Skin epidermis (tissue), 12 donors: ENCODE measurements at regions not wholly inside any gene's neighbourhood (a gene's known extent, or its start where the extent isn't known, plus 50 kb on each side); places are given as distances from the start of the nearest gene placed in this dataset.

ENCODE experiments used
- H3K27ac ChIP-seq, 21 experiments: fragments of 200-600 bp; sonication (generic) in 11 of 21; one replicate each; pipeline ENCODE4 v1.5.0; 2020; ENCODE audit warnings: mild to moderate bottlenecking in 3 of 21, inconsistent platforms in 2 of 21, moderate library complexity in 2 of 21
- H3K4me3 ChIP-seq, 7 experiments: fragments of 200-600 bp; sonication (generic) in 2 of 7; one replicate each; pipeline ENCODE4 v1.5.0; 2020; ENCODE audit warnings: inconsistent platforms in 2 of 7, mild to moderate bottlenecking in 2 of 7, moderate library complexity in 1 of 7

DNA sequence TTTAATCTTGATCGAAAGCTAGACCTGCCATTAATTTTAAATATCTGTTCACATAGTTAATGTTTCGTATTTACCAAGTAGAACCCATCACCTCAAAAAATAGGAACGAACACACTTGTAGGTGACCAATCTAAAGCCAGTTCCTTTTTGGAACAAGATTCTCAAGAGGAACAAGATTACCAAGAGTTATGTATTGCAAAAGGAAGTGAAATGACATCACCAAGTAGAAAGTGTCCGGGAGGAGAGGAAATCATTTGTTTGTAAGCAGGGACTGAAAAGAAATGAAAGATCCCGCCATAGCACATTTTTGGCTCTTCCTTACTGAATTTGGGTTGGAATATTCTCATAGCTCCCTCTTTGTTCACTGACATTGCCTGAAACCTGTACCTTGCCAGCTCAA is 1200.5 kb downstream of the SORCS1 start:
- no peak overlapping the region for H3K4me3 ChIP-seq
- H3K27ac ChIP-seq: no peak overlapping the region

DNA sequence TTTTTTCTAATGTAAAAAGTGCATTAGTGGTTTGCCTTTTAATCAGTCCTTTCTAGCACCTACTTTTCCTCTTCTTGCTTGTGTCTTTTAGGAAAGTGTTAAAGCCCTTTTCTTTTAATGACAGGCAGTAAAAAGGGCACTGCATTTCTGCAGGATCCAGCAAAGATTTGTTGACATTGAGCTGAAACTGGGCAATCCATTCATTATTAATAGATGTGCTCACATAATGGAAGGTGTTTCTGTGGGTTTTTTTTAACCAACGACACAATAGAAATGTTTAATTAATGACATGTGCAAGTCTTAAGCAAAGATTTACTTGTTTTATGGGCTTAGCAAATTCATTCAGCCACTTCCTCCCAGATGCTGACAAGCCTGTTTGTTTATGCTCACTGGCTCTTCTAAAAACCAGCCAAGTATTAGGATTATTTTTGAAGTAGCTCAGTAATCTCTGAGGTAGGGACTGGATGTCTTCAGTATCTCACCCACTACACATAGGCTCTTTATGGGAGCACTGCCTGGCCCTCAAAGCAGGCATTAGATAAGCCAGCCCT is 1201.1 kb downstream of the SORCS1 start:
- Histone ChIP-seq H3K27ac (no peak overlapping the region), H3K4me3 (no peak overlapping the region)

DNA sequence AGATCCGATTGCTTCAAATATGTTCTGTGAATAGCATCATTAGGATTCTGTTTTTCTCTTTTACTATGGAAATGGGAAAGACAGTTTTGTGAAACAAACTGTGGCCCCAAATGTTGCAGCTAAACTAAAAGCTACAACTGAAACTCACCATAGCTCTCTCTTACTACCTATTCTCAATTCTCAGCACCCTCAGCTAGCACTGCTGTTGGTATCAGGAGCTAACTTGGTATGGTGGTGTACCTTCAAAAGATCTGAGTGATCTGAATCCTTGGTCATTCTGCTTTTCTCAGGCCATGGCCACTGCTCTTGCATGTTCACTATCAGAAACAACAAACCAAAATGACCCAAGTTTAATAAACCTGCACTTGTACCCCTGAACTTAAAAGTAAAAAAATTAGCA is 1208.0 kb downstream of the SORCS1 start:
- no peak overlapping the region for H3K4me3 ChIP-seq
- no peak overlapping the region for H3K27ac ChIP-seq

DNA sequence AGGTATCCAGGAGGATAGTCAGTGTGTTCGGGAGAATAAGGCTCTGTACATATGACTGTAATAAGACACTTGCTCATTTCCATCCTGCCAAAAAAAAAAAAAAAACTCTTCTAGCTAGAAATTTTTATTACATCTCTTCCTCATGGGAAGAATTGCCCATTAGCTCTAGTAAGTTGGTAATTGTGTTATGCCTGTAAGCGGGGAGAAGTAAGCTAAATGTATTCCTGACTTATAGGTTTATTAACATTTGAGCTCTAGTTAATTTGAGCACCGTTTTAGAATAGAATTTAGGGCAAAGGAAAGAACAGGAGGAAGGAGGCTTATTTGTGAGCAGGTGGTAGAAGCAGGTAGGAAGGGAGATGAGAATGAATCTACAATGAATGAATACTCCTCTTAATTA is 1210.6 kb downstream of the SORCS1 start:
- Histone ChIP-seq H3K4me3 (no peak overlapping the region), H3K27ac (no peak overlapping the region)

DNA sequence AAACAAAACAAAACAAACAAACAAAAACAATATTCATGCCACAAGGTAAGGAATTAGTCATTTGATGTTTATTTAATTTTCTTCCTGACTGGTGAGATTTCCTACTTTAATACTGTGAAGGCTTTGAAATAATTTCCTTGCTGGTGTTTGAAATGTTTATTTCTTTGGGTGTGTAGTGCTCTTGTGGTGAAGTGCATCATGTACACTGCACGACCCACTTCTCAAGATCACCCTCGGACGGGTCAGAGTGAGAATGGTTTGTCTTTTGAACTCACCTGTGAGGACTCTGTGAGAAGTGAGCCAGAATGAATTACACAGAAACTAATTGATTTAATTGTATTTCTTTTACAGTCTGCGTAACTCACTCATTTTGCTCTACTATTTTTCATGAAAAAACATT is 1211.5 kb downstream of the SORCS1 start:
- no peak overlapping the region for H3K4me3 ChIP-seq
- no peak overlapping the region for H3K27ac ChIP-seq

DNA sequence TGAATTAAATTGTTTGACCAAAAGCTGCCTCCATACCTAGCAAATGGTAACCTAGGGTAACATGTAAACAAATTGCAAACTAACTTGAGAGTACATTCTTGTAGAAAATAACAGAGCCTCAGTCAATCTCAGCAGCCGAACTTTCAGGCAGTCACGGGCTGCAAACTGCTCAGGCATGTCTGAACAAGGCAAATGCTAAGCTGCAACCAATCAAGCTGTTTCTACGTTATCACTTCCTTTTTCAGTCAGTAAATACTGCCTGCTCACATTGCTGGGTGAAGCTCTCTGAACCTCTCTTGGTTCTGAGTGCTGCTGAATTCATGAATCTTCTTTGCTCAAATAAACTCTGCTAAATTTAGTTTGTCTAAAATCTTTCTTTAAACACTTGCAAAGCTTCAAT is 1212.4 kb downstream of the SORCS1 start:
- H3K27ac ChIP-seq: no peak overlapping the region
- no peak overlapping the region for H3K4me3 ChIP-seq

DNA sequence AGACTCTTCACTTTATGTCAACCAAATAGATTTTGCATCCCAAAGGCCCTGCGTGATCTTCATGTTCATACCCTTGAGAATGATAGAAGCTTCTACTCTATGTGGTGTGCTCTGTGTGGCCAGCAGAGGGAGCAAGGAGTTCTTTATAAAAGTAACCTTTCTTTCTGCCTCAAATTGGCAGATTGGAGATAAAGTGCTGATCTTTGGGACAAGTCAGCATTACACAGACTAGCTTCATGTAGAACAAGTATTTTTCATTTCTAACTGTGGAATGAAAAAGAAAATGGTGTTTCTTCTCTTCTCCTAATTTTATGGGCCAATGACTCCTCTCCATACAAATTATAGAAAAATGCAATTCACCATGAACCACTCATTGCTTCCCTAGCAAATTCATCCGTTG is 1214.1 kb downstream of the SORCS1 start:
- Histone ChIP-seq H3K4me3 (no peak overlapping the region), H3K27ac (no peak overlapping the region)

DNA sequence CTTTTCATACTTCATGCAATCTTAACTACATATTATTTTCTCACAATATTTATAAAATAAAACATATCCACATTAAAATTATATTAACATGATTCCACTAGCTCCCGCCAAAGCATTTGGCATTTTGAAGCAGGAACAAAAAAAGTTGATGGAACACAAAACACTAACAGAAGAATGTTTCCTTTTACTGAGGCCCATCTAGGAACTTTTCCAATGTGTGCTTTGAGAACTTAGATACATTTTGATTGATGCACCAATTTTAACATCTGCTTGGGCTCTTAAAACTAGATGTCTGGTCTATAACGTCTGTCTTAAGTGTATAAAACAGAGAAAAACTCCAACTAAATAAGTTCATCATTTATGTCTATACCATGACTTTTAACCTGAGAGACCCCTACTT is 1214.8 kb downstream of the SORCS1 start:
- Histone ChIP-seq H3K4me3 (no peak overlapping the region), H3K27ac (no peak overlapping the region)

DNA sequence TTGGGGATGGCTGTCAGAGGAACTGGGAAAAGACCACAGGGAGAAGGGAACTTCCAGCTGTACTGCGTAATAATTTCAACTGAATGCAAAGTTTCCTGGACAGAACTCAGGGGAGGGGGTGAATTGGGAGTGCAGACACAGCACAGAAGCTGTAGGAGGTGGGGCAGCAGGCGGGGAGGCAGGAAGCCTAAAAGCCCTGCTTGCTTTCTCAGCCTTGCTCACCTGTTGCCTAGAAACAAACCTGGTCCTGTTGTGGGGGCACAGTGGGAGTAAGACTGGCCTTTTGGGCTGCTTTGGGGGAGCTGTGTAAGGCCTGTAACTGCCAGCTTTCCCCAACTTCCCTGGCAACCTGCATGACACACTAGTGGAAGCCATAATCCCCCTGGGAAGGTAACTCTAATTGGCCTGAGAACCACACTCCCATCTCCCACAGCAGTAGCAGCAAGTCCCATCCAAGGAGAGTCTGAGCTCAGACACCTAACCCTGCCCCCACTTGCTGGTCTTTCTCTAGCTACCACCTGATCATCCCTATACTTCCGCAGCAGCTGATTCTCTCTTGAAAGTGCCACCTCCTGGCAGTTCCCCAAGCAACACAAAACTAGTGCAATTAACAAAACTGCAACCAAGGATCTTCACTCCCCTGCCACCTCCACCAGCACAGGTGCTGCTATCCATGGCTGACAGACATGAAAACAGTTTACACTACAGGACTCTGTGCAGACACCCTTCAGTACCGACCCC is 1239.3 kb downstream of the SORCS1 start:
- Histone ChIP-seq H3K27ac (no peak overlapping the region), H3K4me3 (no peak overlapping the region)

DNA sequence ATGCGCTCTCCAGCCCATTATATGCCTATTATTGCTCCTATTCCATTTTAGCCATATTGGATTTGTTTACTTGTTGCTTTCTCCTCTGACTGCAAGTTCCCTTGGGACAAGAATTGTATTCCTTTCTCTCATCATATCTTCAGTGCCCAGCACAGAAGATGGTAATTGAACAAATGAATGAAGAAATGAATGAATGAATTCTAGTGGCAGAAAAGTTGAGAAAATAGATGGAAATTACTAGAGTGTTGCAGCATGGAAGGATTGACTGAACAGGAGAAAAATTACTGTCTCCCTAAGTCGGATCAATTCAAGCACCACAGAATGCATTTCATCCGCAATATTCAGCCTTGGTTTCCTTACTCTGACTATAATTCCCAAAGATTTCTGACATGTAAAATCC is 1243.2 kb downstream of the SORCS1 start:
- no peak overlapping the region for H3K4me3 ChIP-seq
- H3K27ac ChIP-seq: no peak overlapping the region

DNA sequence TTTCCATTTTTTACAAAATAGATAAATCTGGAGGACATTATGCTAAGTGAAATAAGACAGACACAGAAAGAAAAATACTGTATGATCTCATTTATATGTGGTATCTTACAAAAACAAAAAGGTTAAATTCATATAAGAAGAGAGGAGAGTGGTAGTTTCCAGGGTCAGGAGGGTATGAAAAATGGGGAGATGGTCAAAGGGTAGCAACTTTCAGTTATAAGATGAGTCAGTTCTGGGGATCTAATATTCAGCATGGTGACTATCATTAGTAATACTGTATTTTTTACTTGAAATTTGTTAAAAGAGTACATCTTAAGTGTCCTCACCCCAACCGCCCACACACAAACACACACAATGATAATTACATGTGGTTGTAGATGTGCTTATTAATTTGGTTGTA is 1250.1 kb downstream of the SORCS1 start:
- no peak overlapping the region for H3K27ac ChIP-seq

DNA sequence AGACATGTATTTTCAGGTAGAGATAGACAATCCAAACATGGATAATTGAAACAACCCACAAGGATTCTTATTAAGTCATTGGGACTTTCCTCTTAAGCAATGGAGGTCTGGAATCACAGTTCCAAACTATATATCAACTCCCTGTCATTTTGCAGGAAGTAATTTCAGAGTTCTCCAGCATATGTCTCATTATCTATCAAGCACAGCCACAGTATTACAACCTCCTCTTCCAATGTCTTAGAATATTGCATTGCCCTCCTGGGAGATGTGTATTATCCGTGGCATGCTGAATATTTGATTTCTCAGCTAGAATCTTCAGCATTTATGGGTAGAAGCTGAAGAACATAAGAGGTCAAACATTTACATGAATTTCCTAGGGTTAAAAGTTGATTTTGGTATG is 1255.8 kb downstream of the SORCS1 start:
- H3K4me3 ChIP-seq: no peak overlapping the region

More for the DNA sequence above, 1250.1 kb downstream of the SORCS1 start:
- H3K4me3 ChIP-seq: no peak overlapping the region

DNA sequence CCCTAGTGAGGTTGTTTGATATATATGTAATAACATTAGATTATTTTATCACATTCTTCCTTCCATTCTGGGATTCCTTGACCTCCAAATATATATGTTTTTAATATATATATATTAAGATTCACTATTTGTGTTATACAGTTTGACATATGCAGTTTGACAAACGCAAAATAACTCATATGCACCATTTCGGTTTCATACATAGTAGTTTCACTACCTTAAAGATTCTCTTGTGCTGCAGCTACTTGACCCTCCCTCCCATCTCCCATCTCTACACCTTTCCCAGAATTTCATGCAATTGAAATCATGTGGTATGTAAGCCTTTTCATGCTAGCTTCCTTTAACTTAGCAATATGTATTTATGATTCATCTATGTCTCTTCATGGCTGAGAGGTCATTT is 1244.4 kb downstream of the SORCS3 start:
- no peak overlapping the region for H3K27ac ChIP-seq
- H3K4me3 ChIP-seq: no peak overlapping the region

More for the DNA sequence above, 1255.8 kb downstream of the SORCS1 start:
- H3K27ac ChIP-seq: no peak overlapping the region

DNA sequence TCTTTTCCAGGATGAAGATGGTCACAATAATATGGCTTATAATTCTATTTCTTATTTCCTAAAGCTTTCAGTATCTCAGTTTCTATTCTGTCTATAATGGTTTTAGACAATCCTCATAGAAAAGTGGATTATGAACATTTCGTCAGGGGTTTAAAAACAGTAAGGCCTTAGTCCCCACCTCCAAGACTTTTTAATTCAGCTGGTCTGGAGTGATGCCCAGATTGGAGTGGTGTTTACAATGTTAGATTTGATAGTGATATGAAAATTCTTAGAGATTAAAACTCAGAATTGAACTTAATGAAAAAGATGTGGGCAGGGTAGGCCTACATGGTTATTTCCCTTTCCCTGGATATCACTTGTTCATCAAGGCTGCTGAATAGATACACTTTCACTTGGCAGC is 1238.3 kb downstream of the SORCS3 start:
- Histone ChIP-seq H3K27ac (no peak overlapping the region), H3K4me3 (no peak overlapping the region)

DNA sequence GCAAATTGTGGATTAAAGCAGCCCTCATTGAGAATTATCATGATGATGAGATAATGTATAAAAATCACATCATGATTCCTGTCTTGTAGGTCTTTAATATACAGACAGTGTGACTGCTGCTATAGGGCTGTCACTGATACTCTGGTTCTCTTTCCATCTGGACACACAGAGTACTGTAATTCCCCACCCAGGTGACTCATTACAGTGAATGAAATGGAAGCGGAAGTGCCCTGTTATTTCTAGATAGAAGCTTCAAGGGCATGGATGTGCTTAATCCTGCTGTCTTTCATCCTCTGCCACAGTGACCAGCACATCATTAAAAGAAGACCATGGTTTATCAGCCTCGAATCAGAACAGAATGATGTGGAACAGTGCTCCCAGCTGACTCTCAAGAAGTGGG is 1234.0 kb downstream of the SORCS3 start:
- Histone ChIP-seq H3K4me3 (no peak overlapping the region), H3K27ac (no peak overlapping the region)

DNA sequence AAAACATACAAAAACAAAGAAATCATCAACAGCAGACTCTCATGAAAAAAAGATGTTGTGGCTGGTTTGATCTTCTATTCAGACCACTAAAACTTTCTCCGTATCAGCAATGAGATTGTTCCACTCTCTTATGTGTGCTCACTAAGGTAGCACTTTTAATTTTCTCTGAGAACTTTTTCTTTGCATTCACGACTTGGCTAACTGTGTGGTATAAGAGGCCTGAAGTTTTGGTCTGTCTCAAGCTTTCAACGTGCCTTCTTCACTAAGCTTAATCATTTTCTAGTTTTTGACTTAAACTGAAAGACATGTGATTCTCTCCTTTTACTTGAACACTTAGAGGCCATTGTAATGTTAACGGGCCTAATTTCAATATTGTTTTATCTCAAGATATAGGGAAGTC is 1231.6 kb downstream of the SORCS3 start:
- Histone ChIP-seq H3K27ac (no peak overlapping the region), H3K4me3 (no peak overlapping the region)

DNA sequence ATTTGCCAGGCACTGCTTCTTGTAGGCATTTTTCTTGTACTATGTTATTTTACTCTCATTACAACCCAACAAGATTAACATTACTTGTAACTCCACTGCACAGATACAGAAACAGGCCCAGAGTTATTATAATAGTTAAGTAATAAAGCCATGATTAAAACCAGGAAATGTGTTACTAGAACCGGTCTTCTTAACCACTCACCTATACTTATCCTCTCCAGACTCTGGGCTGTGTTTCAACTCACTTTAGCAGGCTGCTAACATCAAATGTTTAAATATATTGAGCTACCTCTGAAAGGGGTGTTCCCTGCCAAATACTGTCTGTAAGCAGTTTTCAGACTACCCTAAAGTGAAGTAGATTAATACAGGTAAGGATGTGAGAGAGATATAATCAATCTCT is 1227.8 kb downstream of the SORCS3 start:
- no peak overlapping the region for H3K27ac ChIP-seq
- H3K4me3 ChIP-seq: no peak overlapping the region

DNA sequence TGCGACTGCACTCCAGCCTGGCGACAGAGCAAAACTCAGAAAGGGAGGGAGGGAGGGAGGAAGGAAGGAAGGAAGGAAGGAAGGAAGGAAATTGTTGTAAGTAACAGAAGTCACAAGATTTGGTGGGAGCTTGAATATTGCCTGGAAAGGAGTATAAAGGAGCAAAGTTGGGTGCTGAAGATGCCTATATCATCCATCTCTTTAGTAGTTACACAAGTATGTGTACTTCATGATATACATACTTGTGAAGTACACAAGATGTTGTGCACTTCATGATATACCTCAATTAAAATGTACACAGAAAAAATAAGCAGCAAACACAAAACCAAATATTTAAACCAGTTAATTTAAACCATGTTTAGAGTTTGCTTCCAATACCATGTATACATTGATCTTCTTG is 1223.8 kb downstream of the SORCS3 start:
- no peak overlapping the region for H3K27ac ChIP-seq

DNA sequence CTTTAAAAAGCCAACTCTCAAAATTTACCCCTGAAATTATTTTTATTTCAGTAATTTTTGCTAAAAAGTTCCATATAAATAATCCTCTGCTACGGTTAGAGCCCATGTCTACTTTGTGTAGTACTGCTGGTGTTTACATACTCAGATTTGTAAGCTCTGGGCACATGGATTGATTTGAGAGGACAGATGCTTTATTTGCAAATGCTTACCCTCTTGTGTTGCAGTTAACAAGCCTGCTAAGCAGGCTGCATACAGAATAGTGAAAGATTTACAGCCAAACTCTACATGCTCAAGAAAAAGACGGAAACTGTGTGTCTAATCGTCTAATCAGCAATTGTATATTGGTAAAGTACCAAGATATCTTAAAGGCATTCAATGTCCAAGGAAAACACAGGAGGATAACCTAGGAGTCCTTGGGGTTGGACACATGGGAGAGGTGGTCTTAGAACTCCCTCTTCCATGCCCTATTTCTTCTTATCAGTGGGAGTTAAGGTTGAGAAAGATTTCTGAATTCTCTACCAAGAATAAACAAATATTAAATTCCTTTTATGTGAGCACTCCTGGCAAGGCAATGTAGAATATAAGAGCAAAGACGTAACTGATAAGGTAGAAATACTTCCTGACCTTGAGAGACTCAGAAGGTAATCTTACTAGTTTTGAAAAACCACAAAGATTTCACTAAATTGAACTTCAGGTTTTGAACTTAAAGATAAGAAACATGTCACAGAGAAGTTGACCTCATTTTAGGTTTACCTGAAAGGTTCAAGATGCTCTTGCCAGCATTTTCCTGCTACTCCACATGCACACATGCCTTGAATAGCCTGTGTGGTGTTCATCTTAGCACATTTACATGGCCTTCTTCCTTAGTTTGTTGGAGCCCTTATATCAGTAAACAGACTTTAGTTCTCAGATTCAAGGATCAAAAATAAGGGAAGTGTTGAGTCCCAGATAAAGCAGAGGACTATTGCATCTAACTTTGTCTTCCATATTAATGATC is 1216.5 kb downstream of the SORCS3 start:
- Histone ChIP-seq H3K4me3 (no peak overlapping the region), H3K27ac (no peak overlapping the region)

More for the DNA sequence above, 1223.8 kb downstream of the SORCS3 start:
- no peak overlapping the region for H3K4me3 ChIP-seq

DNA sequence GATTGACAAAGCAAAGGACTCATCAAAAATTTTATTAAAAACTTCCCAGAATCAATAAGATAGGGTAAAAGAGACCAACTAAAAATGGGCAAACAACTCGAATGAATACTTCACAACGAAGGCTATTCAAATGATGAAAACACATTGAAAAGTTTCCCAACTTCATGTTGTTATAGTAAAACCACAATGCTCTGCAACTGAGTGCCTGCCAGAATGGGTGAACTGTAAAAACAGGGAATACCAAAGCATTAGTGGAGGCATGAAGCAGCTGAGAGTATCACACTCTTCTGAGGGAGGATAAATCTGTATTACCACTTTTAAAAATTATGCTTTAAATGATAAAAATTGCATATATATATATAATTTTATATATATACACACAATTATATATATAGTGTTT is 1214.7 kb downstream of the SORCS3 start:
- Histone ChIP-seq H3K27ac (no peak overlapping the region), H3K4me3 (no peak overlapping the region)
